Neural cell (in vitro differentiated cells): ENCODE measurements at regions not wholly inside any gene's neighbourhood (a gene's known extent, or its start where the extent isn't known, plus 50 kb on each side); places are given as distances from the start of the nearest gene placed in this dataset.
"Not testable (repeated sequence)": the region's sequence is repeated elsewhere in the genome, so short reads cannot be mapped to it uniquely, and the experiment has no call there.

Experiments used
- H2AFZ ChIP-seq: fragments of 200-600, 300-800 bp; sonication (generic), shearing (Covaris generic); 2 replicates; pipeline ENCODE4 v1.6.0; 2014; ENCODE audit warnings: low read depth, mild to moderate bottlenecking, antibody characterized with exemption, low read length, moderate library complexity
- H3F3A ChIP-seq: fragments of 200-600 bp; shearing (Covaris generic); 2 replicates; pipeline ENCODE4 v1.6.1; 2016; ENCODE audit warnings: mild to moderate bottlenecking, moderate library complexity, mixed read lengths, antibody characterized with exemption, low read length; ENCODE audit not compliant: insufficient read depth, poor library complexity, severe bottlenecking
- H3K27ac ChIP-seq: fragments of 200-600, 300-800 bp; sonication (generic), shearing (Covaris generic); 2 replicates; pipeline ENCODE4 v1.5.1; 2014; ENCODE audit warnings: mild to moderate bottlenecking, low read length, moderate library complexity
- H3K27me3 ChIP-seq: fragments of 300-800, 200-600 bp; sonication (generic), shearing (Covaris generic); 2 replicates; pipeline ENCODE4 v1.6.0; 2014; ENCODE audit warnings: mild to moderate bottlenecking, low read depth, low read length, moderate library complexity; ENCODE audit not compliant: insufficient read depth
- H3K36me3 ChIP-seq: fragments of 300-800, 200-600 bp; sonication (generic), shearing (Covaris generic); 2 replicates; pipeline ENCODE4 v1.5.1; 2014; ENCODE audit warnings: mild to moderate bottlenecking, antibody characterized with exemption, low read length, moderate library complexity; ENCODE audit not compliant: insufficient read depth
- H3K4me2 ChIP-seq: fragments of 300-800, 200-600 bp; sonication (generic), shearing (Covaris generic); 2 replicates; pipeline ENCODE4 v1.6.0; 2014; ENCODE audit warnings: mild to moderate bottlenecking, low read length
- H3K4me3 ChIP-seq: fragments of 300-800, 200-600 bp; sonication (generic), shearing (Covaris generic); 2 replicates; pipeline ENCODE4 v1.5.1; 2014; ENCODE audit warnings: mild to moderate bottlenecking, low read length, moderate library complexity
- H3K79me2 ChIP-seq: fragments of 200-600 bp; shearing (Covaris generic); replicated peaks from 2 replicates; pipeline ENCODE4 v1.6.0; 2014; ENCODE audit warnings: mild to moderate bottlenecking, low read length, moderate library complexity; ENCODE audit not compliant: insufficient read depth
- H3K9ac ChIP-seq: fragments of 300-800, 200-600 bp; sonication (generic), shearing (Covaris generic); 2 replicates; pipeline ENCODE4 v1.6.1; 2016; ENCODE audit warnings: mild to moderate bottlenecking, low read length, mixed read lengths
- H3K9me2 ChIP-seq: fragments of 200-600 bp; shearing (Covaris generic); 2 replicates; pipeline ENCODE4 v1.6.1; 2016; ENCODE audit warnings: mild to moderate bottlenecking, low read length, mixed read lengths; ENCODE audit not compliant: insufficient read depth
- H3K9me3 ChIP-seq: fragments of 200-600, 300-800 bp; sonication (generic), shearing (Covaris generic); 2 replicates; pipeline ENCODE4 v1.6.1; 2016; ENCODE audit warnings: mild to moderate bottlenecking, mixed run types, low read length, moderate library complexity, mixed read lengths
- H4K20me1 ChIP-seq: fragments of 200-600 bp; shearing (Covaris generic); 2 replicates; pipeline ENCODE4 v1.6.1; 2016; ENCODE audit warnings: mild to moderate bottlenecking, mixed run types; ENCODE audit not compliant: insufficient read depth
- EP300 ChIP-seq: fragments of 450-650 bp; conservative IDR thresholded peaks from 2 replicates; pipeline ENCODE4 v1.6.1; 2014; ENCODE audit warnings: antibody characterized with exemption, mild to moderate bottlenecking, moderate library complexity; ENCODE audit not compliant: poor library complexity, severe bottlenecking
- EZH2 ChIP-seq: fragments of 200-600, 300-800 bp; shearing (Covaris generic), sonication (generic); IDR thresholded peaks from 2 replicates; pipeline ENCODE4 v1.6.1; 2014; ENCODE audit warnings: antibody characterized with exemption, low read length, borderline replicate concordance, mild to moderate bottlenecking; ENCODE audit not compliant: insufficient read depth, poor library complexity, severe bottlenecking
- MXI1 ChIP-seq: fragments of 450-650 bp; conservative IDR thresholded peaks from 2 replicates; pipeline ENCODE4 v1.6.1; 2014; ENCODE audit warnings: antibody characterized with exemption, mild to moderate bottlenecking; ENCODE audit not compliant: poor library complexity, severe bottlenecking
- POLR2AphosphoS5 ChIP-seq: IDR thresholded peaks from 2 replicates; pipeline ENCODE4 v1.6.1; 2012
- RAD21 ChIP-seq: fragments of 450-650 bp; conservative IDR thresholded peaks from 2 replicates; pipeline ENCODE4 v1.6.1; 2014; ENCODE audit warnings: antibody characterized with exemption, mild to moderate bottlenecking, moderate library complexity
- SMC3 ChIP-seq: fragments of 450-650 bp; conservative IDR thresholded peaks from 2 replicates; pipeline ENCODE4 v1.6.1; 2014; ENCODE audit warnings: antibody characterized with exemption, mild to moderate bottlenecking, moderate library complexity; ENCODE audit not compliant: poor library complexity
- TAF1 ChIP-seq: IDR thresholded peaks from 2 replicates; pipeline ENCODE4 v1.6.1; 2012; ENCODE audit warnings: low read depth
- TF ChIP-seq, protein P1 (sequence below): IDR thresholded peaks from 2 replicates; pipeline ENCODE4 v1.6.1; 2012; ENCODE audit warnings: borderline replicate concordance
- TF ChIP-seq, protein P2 (sequence below): fragments of 450-650 bp; IDR thresholded peaks from 2 replicates; pipeline ENCODE4 v1.5.1; 2014; ENCODE audit warnings: antibody characterized with exemption, mild to moderate bottlenecking, moderate library complexity; ENCODE audit not compliant: poor library complexity, severe bottlenecking

DNA sequence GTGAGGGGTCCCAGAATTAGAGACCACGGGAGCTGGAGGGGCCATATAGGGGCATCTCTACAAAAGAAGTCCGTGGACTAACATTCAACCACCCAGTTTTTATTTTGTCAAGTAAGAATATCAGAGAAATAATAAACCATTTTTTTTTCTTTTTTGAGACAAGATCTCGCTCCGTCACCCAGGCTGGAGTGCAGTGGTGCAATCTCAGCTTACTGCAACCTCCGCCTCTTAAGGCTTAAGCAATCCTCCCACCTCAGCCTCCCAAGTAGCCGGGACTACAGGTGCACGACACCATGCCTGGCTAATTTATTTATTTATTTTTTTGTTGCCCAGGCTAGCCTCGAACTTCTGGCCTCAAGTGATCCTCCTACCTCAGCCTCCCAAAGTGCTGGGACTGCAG lies 82.7 kb downstream of the ZFP36L2 start:
- H3K4me3 ChIP-seq: no peak overlapping the region
- H3K9me3 ChIP-seq: no peaks in the 10 kb centered on the region
- H4K20me1 ChIP-seq: no peaks in the 10 kb centered on the region
- no peak overlapping the region for H2AFZ ChIP-seq
- TF ChIP-seq RAD21 (no peak), EP300 (no peak), POLR2AphosphoS5 (no peak), TAF1 (no peak), MXI1 (no peak), SMC3 (no peak), EZH2 (no peak)
- TF ChIP-seq, protein P1, sequence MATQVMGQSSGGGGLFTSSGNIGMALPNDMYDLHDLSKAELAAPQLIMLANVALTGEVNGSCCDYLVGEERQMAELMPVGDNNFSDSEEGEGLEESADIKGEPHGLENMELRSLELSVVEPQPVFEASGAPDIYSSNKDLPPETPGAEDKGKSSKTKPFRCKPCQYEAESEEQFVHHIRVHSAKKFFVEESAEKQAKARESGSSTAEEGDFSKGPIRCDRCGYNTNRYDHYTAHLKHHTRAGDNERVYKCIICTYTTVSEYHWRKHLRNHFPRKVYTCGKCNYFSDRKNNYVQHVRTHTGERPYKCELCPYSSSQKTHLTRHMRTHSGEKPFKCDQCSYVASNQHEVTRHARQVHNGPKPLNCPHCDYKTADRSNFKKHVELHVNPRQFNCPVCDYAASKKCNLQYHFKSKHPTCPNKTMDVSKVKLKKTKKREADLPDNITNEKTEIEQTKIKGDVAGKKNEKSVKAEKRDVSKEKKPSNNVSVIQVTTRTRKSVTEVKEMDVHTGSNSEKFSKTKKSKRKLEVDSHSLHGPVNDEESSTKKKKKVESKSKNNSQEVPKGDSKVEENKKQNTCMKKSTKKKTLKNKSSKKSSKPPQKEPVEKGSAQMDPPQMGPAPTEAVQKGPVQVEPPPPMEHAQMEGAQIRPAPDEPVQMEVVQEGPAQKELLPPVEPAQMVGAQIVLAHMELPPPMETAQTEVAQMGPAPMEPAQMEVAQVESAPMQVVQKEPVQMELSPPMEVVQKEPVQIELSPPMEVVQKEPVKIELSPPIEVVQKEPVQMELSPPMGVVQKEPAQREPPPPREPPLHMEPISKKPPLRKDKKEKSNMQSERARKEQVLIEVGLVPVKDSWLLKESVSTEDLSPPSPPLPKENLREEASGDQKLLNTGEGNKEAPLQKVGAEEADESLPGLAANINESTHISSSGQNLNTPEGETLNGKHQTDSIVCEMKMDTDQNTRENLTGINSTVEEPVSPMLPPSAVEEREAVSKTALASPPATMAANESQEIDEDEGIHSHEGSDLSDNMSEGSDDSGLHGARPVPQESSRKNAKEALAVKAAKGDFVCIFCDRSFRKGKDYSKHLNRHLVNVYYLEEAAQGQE: no peak
- TF ChIP-seq, protein P2, sequence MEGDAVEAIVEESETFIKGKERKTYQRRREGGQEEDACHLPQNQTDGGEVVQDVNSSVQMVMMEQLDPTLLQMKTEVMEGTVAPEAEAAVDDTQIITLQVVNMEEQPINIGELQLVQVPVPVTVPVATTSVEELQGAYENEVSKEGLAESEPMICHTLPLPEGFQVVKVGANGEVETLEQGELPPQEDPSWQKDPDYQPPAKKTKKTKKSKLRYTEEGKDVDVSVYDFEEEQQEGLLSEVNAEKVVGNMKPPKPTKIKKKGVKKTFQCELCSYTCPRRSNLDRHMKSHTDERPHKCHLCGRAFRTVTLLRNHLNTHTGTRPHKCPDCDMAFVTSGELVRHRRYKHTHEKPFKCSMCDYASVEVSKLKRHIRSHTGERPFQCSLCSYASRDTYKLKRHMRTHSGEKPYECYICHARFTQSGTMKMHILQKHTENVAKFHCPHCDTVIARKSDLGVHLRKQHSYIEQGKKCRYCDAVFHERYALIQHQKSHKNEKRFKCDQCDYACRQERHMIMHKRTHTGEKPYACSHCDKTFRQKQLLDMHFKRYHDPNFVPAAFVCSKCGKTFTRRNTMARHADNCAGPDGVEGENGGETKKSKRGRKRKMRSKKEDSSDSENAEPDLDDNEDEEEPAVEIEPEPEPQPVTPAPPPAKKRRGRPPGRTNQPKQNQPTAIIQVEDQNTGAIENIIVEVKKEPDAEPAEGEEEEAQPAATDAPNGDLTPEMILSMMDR: no peak
- H3K9ac ChIP-seq: no peak overlapping the region
- H3K27me3 ChIP-seq: no peaks in the 10 kb centered on the region
- H3F3A ChIP-seq: no peaks in the 10 kb centered on the region
- H3K4me2 ChIP-seq: no peak overlapping the region
- H3K9me2 ChIP-seq: no peaks in the 10 kb centered on the region
- no peak overlapping the region for H3K27ac ChIP-seq
- H3K79me2 ChIP-seq: no peaks in the 10 kb centered on the region
- H3K36me3 ChIP-seq: no peaks in the 10 kb centered on the region

DNA sequence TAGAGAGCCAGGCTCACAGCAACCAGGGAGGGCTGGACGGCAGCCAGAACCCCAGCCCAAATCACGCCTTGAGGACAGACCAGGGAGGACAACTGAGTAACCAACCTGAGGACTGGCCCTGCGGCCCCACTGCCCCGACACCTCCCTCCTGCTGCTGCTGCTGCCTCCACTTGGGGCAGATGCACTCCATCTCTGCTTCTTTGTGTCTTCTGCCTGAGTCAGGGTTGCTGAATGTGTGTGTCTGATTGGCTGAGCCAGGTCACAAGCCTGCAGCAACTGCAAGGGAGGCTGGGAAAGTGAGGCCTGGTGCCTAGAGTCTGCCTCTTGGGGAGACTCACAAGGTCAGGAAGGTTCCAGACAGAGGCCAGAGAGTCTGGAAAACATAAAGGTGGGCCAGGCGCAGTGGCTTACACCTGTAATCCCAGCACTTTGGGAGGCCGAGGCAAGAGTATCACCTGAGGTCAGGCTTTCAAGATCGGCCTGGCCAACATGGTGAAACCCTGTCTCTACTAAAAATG lies 83.4 kb downstream of the ZFP36L2 start:
- Histone ChIP-seq H3K9ac (no peak overlapping the region), H3K9me2 (no peaks in the 10 kb centered on the region), H3K79me2 (no peaks in the 10 kb centered on the region), H3K4me2 (no peak overlapping the region), H3K27me3 (no peaks in the 10 kb centered on the region), H3K27ac (no peak overlapping the region), H3K36me3 (no peaks in the 10 kb centered on the region), H3K9me3 (no peaks in the 10 kb centered on the region), H3F3A (no peaks in the 10 kb centered on the region), H2AFZ (no peak overlapping the region), H4K20me1 (no peaks in the 10 kb centered on the region), H3K4me3 (no peak overlapping the region)
- TF ChIP-seq EZH2 (no peak), POLR2AphosphoS5 (no peak)

DNA sequence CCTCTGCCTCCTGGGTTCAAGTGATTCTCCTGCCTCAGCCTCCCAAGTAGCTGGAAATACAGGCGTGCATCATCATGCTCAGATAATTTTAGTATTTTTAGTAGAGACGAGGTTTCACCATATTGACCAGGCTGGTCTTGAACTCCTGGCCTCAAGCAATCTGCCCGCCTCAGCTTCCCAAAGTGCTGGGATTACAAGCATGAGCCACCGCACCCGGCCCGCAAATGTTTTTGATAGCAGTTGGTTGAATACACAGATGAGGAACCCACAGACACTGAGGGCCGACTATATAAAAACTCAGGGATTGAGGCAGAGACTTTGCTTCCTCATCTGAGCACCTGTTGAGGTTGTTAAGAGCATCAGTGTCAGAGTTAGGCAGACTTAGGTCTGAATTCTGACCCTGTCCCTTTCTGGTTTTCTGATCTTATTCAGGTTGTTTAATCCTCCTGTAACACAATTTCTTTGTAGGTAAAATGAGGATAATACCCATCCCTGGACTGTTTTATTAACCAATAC lies 84.7 kb downstream of the ZFP36L2 start:
- not testable (repeated sequence) for H3K9ac ChIP-seq, H3K27ac ChIP-seq, H3K36me3 ChIP-seq, H3K27me3 ChIP-seq, H3F3A ChIP-seq, H3K4me2 ChIP-seq, H3K9me2 ChIP-seq, H2AFZ ChIP-seq, H3K4me3 ChIP-seq, H4K20me1 ChIP-seq, H3K9me3 ChIP-seq, H3K79me2 ChIP-seq
